IMR-90 (cell line): ENCODE measurements at regions not wholly inside any gene's neighbourhood (a gene's known extent, or its start where the extent isn't known, plus 50 kb on each side); places are given as distances from the start of the nearest gene placed in this dataset.

Experiments used
- ATAC-seq: fragments of 200-7000 bp; cut with Tn5 transposase; 2 replicates; pipeline ENCODE4 v1.9.1; 2020; ENCODE audit warnings: low read depth, mild to moderate bottlenecking, moderate library complexity
- BruUV-seq: library from RNA; stranded (reverse); fragments of 400-500 nt; replicated peaks from 2 replicates; lab custom pipeline; 2021; lab: Mats Ljungman, UMichigan
- CTCF ChIA-PET: fragments of 300-600 bp; formaldehyde crosslinking; extraction: SDS; loops from one replicate; lab custom pipeline; 2021; ENCODE audit warnings: antibody characterized with exemption; lab: Yijun Ruan, JAX
- POLR2A ChIA-PET: fragments of 300-600 bp; sonication (Branson Sonifier 250); formaldehyde crosslinking; loops from one replicate; lab custom pipeline; 2022; ENCODE audit warnings: antibody characterized with exemption; ENCODE audit not compliant: unreplicated experiment; lab: Charles Lee
- DNase-seq: peaks from one replicate; pipeline ENCODE4 v3.0.0; 2013
- H2AFZ ChIP-seq: replicated peaks from 2 replicates; pipeline ENCODE3; 2013; ENCODE audit warnings: low read length, mild to moderate bottlenecking; ENCODE audit not compliant: poor library complexity
- H2AK5ac ChIP-seq: 2 replicates; pipeline ENCODE4 v1.6.1; 2013; ENCODE audit warnings: low read depth, low read length, inconsistent platforms
- H2AK9ac ChIP-seq: replicated peaks from 2 replicates; pipeline ENCODE3; 2013; ENCODE audit warnings: mild to moderate bottlenecking, low read depth, low read length, moderate library complexity; ENCODE audit not compliant: poor library complexity
- H2BK120ac ChIP-seq: 2 replicates; pipeline ENCODE4 v1.6.1; 2013; ENCODE audit warnings: low read depth, low read length, inconsistent platforms
- H2BK15ac ChIP-seq: 3 replicates; pipeline ENCODE4 v1.6.1; 2013; ENCODE audit warnings: low read depth, low read length, inconsistent platforms
- H2BK20ac ChIP-seq: 2 replicates; pipeline ENCODE4 v1.6.1; 2013; ENCODE audit warnings: low read depth, mild to moderate bottlenecking, inconsistent platforms, low read length, moderate library complexity
- H2BK5ac ChIP-seq: 2 replicates; pipeline ENCODE4 v1.6.1; 2013; ENCODE audit warnings: mild to moderate bottlenecking, low read depth, low read length, inconsistent platforms; ENCODE audit not compliant: poor library complexity, severe bottlenecking
- H3K14ac ChIP-seq: replicated peaks from 2 replicates; pipeline ENCODE4 v1.6.1; 2013; ENCODE audit warnings: low read depth, low read length, inconsistent platforms
- H3K18ac ChIP-seq: 2 replicates; pipeline ENCODE4 v1.6.1; 2013; ENCODE audit warnings: low read depth, low read length, control low read depth
- H3K23ac ChIP-seq: 2 replicates; pipeline ENCODE4 v1.6.1; 2013; ENCODE audit warnings: low read depth, low read length, inconsistent platforms
- H3K27ac ChIP-seq: 2 replicates; pipeline ENCODE4 v1.5.1; 2013; ENCODE audit warnings: mild to moderate bottlenecking, control low read depth, low read length; ENCODE audit not compliant: insufficient read depth
- H3K27me3 ChIP-seq: 2 replicates; pipeline ENCODE4 v1.6.1; 2013; ENCODE audit warnings: low read length; ENCODE audit not compliant: control insufficient read depth, insufficient read depth
- H3K36me3 ChIP-seq: 2 replicates; pipeline ENCODE4 v1.6.1; 2013; ENCODE audit warnings: low read length, mixed read lengths; ENCODE audit not compliant: control insufficient read depth, insufficient read depth
- H3K4ac ChIP-seq: 2 replicates; pipeline ENCODE4 v1.6.1; 2013; ENCODE audit warnings: low read depth, low read length, inconsistent platforms
- H3K4me1 ChIP-seq: 2 replicates; pipeline ENCODE4 v1.6.1; 2013; ENCODE audit warnings: low read length, mixed read lengths; ENCODE audit not compliant: control insufficient read depth, insufficient read depth
- H3K4me2 ChIP-seq: 2 replicates; pipeline ENCODE4 v1.6.1; 2013; ENCODE audit warnings: low read depth, mild to moderate bottlenecking, control low read depth, low read length, moderate library complexity
- H3K4me3 ChIP-seq: 2 replicates; pipeline ENCODE4 v1.5.1; 2013; ENCODE audit warnings: low read depth, mild to moderate bottlenecking, control low read depth, low read length, moderate library complexity; ENCODE audit not compliant: insufficient read depth
- H3K56ac ChIP-seq: 2 replicates; pipeline ENCODE4 v1.6.1; 2013; ENCODE audit warnings: low read length, inconsistent platforms; ENCODE audit not compliant: insufficient read depth; ENCODE audit errors: extremely low read depth
- H3K79me1 ChIP-seq, 2 experiments: 2 replicates each; pipeline ENCODE4 v1.6.1; 2013; ENCODE audit warnings: low read length in 2 of 2, inconsistent platforms in 1 of 2, low read depth in 1 of 2
- H3K9ac ChIP-seq: 2 replicates; pipeline ENCODE4 v1.6.1; 2013; ENCODE audit warnings: low read depth, low read length, control low read depth
- H3K9me1 ChIP-seq: 2 replicates; pipeline ENCODE4 v1.6.1; 2013; ENCODE audit warnings: low read length, inconsistent platforms; ENCODE audit not compliant: insufficient read depth
- H3K9me3 ChIP-seq: 2 replicates; pipeline ENCODE4 v1.6.1; 2013; ENCODE audit warnings: low read length; ENCODE audit not compliant: control insufficient read depth, insufficient read depth
- H4K20me1 ChIP-seq: 2 replicates; pipeline ENCODE4 v1.6.1; 2013; ENCODE audit warnings: low read length, inconsistent platforms; ENCODE audit not compliant: insufficient read depth
- H4K5ac ChIP-seq: 2 replicates; pipeline ENCODE4 v1.6.1; 2013; ENCODE audit warnings: mild to moderate bottlenecking, low read depth, low read length, control low read depth
- H4K8ac ChIP-seq, 2 experiments: 2 replicates each; pipeline ENCODE4 v1.6.1; 2013; ENCODE audit warnings: low read depth in 2 of 2, low read length in 2 of 2, control low read depth in 1 of 2, inconsistent platforms in 1 of 2
- H4K91ac ChIP-seq: 2 replicates; pipeline ENCODE4 v1.6.1; 2013; ENCODE audit warnings: low read depth, low read length, inconsistent platforms; ENCODE audit not compliant: insufficient read depth
- BHLHE40 ChIP-seq: fragments of 150-350 bp; IDR thresholded peaks from 2 replicates; pipeline ENCODE4 v1.6.1; 2016; ENCODE audit warnings: mild to moderate bottlenecking, low read depth, low read length
- CEBPB ChIP-seq: IDR thresholded peaks from 2 replicates; pipeline ENCODE4 v1.6.1; 2012; ENCODE audit warnings: low read depth, low read length, improper control_type of control experiment
- CHD1 ChIP-seq: IDR thresholded peaks from 2 replicates; pipeline ENCODE4 v1.6.1; 2012; ENCODE audit warnings: low read depth, low read length, improper control_type of control experiment
- FOS ChIP-seq: fragments of 150-350 bp; IDR thresholded peaks from 2 replicates; pipeline ENCODE4 v1.6.1; 2016; ENCODE audit warnings: low read depth, low read length
- MAZ ChIP-seq: IDR thresholded peaks from 2 replicates; pipeline ENCODE4 v1.6.1; 2012; ENCODE audit warnings: low read depth, mild to moderate bottlenecking, low read length, improper control_type of control experiment, moderate library complexity, borderline replicate concordance
- NFE2L2 ChIP-seq: fragments of 150-350 bp; IDR thresholded peaks from 2 replicates; pipeline ENCODE4 v1.6.1; 2016; ENCODE audit warnings: low read depth, mild to moderate bottlenecking, low read length
- RAD21 ChIP-seq: IDR thresholded peaks from 2 replicates; pipeline ENCODE4 v1.6.1; 2012; ENCODE audit warnings: low read length, improper control_type of control experiment
- WGBS, 2 experiments: methylation state at CpG; one replicate each; pipeline versions ENCODE4 v1.1.5 to v1.1.7; 2013; ENCODE audit warnings: missing lambda C conversion rate in 2 of 2; ENCODE audit not compliant: insufficient read length in 1 of 2; ENCODE audit errors: extremely low coverage in 2 of 2; 5-methylcytosine and 5-hydroxymethylcytosine counted together
- dilution Hi-C: fragments of 300-500 bp; cut with HindIII; formaldehyde crosslinking; loops from one replicate; pipeline ENCODE4 v1.14.3; 2018; ENCODE audit warnings: low sequenced_read_pairs; ENCODE audit not compliant: unreplicated experiment
- in situ Hi-C: fragments of 300-500 bp; cut with MboI; formaldehyde crosslinking; loops from 3 replicates; pipeline ENCODE4 v1.14.3; 2019; ENCODE audit warnings: low sequenced_read_pairs, inconsistent platforms, mixed read lengths
- intact Hi-C: fragments of 100-400 bp; cut with micrococcal nuclease; formaldehyde crosslinking; loops from 2 replicates; pipeline ENCODE4 v1.10.0; 2022
- TF ChIP-seq, protein P1 (sequence below): fragments of 150-350 bp; IDR thresholded peaks from 2 replicates; pipeline ENCODE4 v1.6.1; 2016; ENCODE audit warnings: low read depth, mild to moderate bottlenecking, low read length, moderate library complexity, borderline replicate concordance
- TF ChIP-seq, protein P2 (sequence below): conservative IDR thresholded peaks from 2 replicates; pipeline ENCODE4 v1.5.1; 2012; ENCODE audit warnings: mild to moderate bottlenecking, low read depth, low read length, improper control_type of control experiment

DNA sequence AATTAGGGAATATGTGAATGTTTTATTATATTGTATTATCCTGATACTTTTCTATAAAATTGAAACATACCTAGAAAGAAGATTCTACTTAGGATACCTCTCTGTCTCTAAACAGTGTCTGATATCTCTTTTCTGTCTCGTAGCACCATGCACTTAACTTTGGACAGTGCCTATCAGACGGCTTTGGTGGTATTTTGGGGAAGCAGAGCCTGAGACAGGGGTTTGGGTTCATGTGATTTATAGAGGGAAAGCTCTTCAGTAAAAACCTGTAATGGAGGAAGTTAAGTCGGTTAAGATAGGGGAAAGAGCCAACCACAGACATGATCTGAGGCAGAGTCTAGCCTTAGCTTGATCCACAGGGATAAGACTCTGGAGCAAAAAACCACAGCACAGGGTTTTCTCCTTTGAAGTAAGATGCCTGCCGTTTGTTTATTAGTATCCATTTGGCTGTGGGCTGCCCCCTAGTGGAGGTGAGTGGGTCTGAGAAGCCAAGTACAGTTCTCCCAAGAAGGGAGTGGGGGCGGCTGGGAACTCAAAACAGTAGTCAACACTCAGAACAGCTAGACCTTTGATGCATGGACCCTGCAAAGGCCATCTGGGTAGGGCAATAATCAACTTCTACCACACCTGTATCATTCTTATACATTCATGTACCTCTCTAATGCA is 141.2 kb upstream of the ASTN2 start:
- Histone ChIP-seq H3K56ac (no peak overlapping the region), H3K9ac (no peak overlapping the region), H3K4me1 (no peaks in the 10 kb centered on the region), H3K4me2 (no peak overlapping the region), H2BK15ac (no peak overlapping the region), H3K36me3 (no peaks in the 10 kb centered on the region), H3K18ac (no peak overlapping the region), H4K5ac (no peak overlapping the region), H3K79me1 (no peaks in the 10 kb centered on the region), H2AK9ac (no peak overlapping the region), H3K27me3 (no peaks in the 10 kb centered on the region), H3K9me3 (peaks cover 7% of the 10 kb centered on the region), H4K8ac (no peak overlapping the region), H2BK5ac (no peak overlapping the region), H3K14ac (no peak overlapping the region), H3K9me1 (no peaks in the 10 kb centered on the region), H4K91ac (no peak overlapping the region), H3K4ac (no peak overlapping the region), H2BK120ac (no peak overlapping the region), H3K23ac (no peak overlapping the region), H2AFZ (no peak overlapping the region), H2BK20ac (no peak overlapping the region), H4K20me1 (no peaks in the 10 kb centered on the region), H2AK5ac (no peak overlapping the region), H3K27ac (no peak overlapping the region), H3K4me3 (no peak overlapping the region)
- WGBS, 2 experiments, result no CpG with 5 or more reads among the region's 5 CpGs
- dilution Hi-C loops (no loop called here), intact Hi-C loops (no loop called here), in situ Hi-C loops (no loop called here)
- ATAC-seq (no peak), DNase-seq (no peak)
- no TSS peak for BruUV-seq
- ChIA-PET POLR2A (no interaction called here), CTCF (interaction anchor here (0.5 kb wide), 1 partner anchor 17 kb away, joined by 3 read pairs; no protein-coding TSS in a partner anchor)
- TF ChIP-seq BHLHE40 (no peak), CEBPB (no peak), FOS (no peak), NFE2L2 (no peak), CHD1 (no peak), RAD21 (no peak), MAZ (no peak)
- TF ChIP-seq, protein P1, sequence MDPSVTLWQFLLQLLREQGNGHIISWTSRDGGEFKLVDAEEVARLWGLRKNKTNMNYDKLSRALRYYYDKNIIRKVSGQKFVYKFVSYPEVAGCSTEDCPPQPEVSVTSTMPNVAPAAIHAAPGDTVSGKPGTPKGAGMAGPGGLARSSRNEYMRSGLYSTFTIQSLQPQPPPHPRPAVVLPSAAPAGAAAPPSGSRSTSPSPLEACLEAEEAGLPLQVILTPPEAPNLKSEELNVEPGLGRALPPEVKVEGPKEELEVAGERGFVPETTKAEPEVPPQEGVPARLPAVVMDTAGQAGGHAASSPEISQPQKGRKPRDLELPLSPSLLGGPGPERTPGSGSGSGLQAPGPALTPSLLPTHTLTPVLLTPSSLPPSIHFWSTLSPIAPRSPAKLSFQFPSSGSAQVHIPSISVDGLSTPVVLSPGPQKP, result no peak
- TF ChIP-seq, protein P2, sequence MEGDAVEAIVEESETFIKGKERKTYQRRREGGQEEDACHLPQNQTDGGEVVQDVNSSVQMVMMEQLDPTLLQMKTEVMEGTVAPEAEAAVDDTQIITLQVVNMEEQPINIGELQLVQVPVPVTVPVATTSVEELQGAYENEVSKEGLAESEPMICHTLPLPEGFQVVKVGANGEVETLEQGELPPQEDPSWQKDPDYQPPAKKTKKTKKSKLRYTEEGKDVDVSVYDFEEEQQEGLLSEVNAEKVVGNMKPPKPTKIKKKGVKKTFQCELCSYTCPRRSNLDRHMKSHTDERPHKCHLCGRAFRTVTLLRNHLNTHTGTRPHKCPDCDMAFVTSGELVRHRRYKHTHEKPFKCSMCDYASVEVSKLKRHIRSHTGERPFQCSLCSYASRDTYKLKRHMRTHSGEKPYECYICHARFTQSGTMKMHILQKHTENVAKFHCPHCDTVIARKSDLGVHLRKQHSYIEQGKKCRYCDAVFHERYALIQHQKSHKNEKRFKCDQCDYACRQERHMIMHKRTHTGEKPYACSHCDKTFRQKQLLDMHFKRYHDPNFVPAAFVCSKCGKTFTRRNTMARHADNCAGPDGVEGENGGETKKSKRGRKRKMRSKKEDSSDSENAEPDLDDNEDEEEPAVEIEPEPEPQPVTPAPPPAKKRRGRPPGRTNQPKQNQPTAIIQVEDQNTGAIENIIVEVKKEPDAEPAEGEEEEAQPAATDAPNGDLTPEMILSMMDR, result no peak
